ENCODE measurements at regions not wholly inside any gene's neighbourhood (a gene's known extent, or its start where the extent isn't known, plus 50 kb on each side); places are given as distances from the start of the nearest gene placed in this dataset.

GRCh38 chr7:3201937-3202710 lies 98.9 kb upstream of the SDK1 start:
- TF ChIP-seq, protein P1, sequence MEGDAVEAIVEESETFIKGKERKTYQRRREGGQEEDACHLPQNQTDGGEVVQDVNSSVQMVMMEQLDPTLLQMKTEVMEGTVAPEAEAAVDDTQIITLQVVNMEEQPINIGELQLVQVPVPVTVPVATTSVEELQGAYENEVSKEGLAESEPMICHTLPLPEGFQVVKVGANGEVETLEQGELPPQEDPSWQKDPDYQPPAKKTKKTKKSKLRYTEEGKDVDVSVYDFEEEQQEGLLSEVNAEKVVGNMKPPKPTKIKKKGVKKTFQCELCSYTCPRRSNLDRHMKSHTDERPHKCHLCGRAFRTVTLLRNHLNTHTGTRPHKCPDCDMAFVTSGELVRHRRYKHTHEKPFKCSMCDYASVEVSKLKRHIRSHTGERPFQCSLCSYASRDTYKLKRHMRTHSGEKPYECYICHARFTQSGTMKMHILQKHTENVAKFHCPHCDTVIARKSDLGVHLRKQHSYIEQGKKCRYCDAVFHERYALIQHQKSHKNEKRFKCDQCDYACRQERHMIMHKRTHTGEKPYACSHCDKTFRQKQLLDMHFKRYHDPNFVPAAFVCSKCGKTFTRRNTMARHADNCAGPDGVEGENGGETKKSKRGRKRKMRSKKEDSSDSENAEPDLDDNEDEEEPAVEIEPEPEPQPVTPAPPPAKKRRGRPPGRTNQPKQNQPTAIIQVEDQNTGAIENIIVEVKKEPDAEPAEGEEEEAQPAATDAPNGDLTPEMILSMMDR (IDR thresholded peaks at IDR 0.05): no peak
- TF ChIP-seq POLR2A (IDR thresholded peaks at IDR 0.05): no peak
